ENCODE measurements at regions not wholly inside any gene's neighbourhood (a gene's known extent, or its start where the extent isn't known, plus 50 kb on each side); places are given as distances from the start of the nearest gene placed in this dataset.

- FAIRE-seq (no peak), ATAC-seq (no peak)
- WGBS (ENCODE audit: insufficient coverage, low coverage, missing lambda C conversion rate) = 4% methylated on average over 5 of the region's 5 CpGs
Measured at GRCh38 chr3:158935846-158936245, 134.0 kb downstream of the MFSD1 start.

More at GRCh38 chr3:158935846-158936245, 134.0 kb downstream of the MFSD1 start:
- Histone ChIP-seq H3K4me2 (ENCODE audit: insufficient read depth, low read length) (no peak overlapping the region), H3K9me3 (replicated peaks; ENCODE audit: control insufficient read depth, insufficient read depth, low read depth, low read length) (no peaks in the 10 kb centered on the region), H3K9ac (ENCODE audit: insufficient read depth in 1 of 2, low read depth in 2 of 2, low read length in 2 of 2) (no peak overlapping the region), H3K4me1 (replicated peaks in 1 of 2; ENCODE audit: control insufficient read depth in 2 of 2, insufficient read depth in 2 of 2, low read length in 2 of 2) (no peaks in the 10 kb centered on the region; a peak in 1 of 5 replicates), H3K27me3 (ENCODE audit: control insufficient read depth in 2 of 2, insufficient read depth in 2 of 2, low read length in 2 of 2) (no peaks in the 10 kb centered on the region), H3K36me3 (ENCODE audit: control insufficient read depth, insufficient read depth, low read length) (no peaks in the 10 kb centered on the region), H2AFZ (ENCODE audit: low read depth, low read length) (no peak overlapping the region), H3K79me2 (ENCODE audit: control insufficient read depth, insufficient read depth, low read length) (no peaks in the 10 kb centered on the region), H3K9me1 (ENCODE audit: control insufficient read depth, insufficient read depth, low read length) (no peaks in the 10 kb centered on the region), H3K27ac (ENCODE audit: extremely low read depth, low read depth, low read length) (no peak overlapping the region), H4K20me1 (replicated peaks; ENCODE audit: control insufficient read depth, insufficient read depth, low read length) (no peaks in the 10 kb centered on the region), H3K4me3 (no peak overlapping the region)
- in situ Hi-C loops (cut with MboI) = no loop called here
- BruUV-seq (replicated peaks) = no TSS peak
- DNase-seq (ENCODE audit: extremely low read depth in 1 of 4, low spot score in 3 of 4) = no peak
- POLR2A ChIA-PET = interaction anchor here (1.8 kb wide), 1 partner anchor 15 kb away, joined by 3 read pairs; no protein-coding TSS in a partner anchor
- no peak for TF ChIP-seq E4F1 (CRISPR knock-in tag; IDR thresholded peaks at IDR 0.05; ENCODE audit: borderline replicate concordance)
- no peak for TF ChIP-seq DACH1 (IDR thresholded peaks at IDR 0.05; ENCODE audit: partially characterized antibody)
- no peak for TF ChIP-seq ZNF311 (CRISPR knock-in tag; IDR thresholded peaks at IDR 0.05)
- intact Hi-C loops (cut with micrococcal nuclease) = no loop called here
- CTCF ChIA-PET (ENCODE audit: low intra/inter-chr PET ratio) = no interaction called here
